Gastrocnemius medialis (tissue), 4 donors: ENCODE measurements at regions not wholly inside any gene's neighbourhood (a gene's known extent, or its start where the extent isn't known, plus 50 kb on each side); places are given as distances from the start of the nearest gene placed in this dataset.

Experiments used
- ATAC-seq, 2 donors: fragments of 150-250 bp; one replicate each; pipeline ENCODE4 v1.9.1; 2016
- DNase-seq, 2 donors: peaks; one replicate each; pipeline ENCODE4 v3.0.0-alpha.2; 2019
- H3K27ac ChIP-seq, 4 donors: fragments of 200-600 bp; sonication (generic); 1 replicate in 1 of 4; 2 replicates in 3 of 4; pipeline ENCODE4 v1.5.1; 2016 to 2018; ENCODE audit warnings: mild to moderate bottlenecking in 2 of 4, moderate library complexity in 1 of 4
- H3K27me3 ChIP-seq, 3 donors: fragments of 200-600 bp; sonication (generic) in 2 of 3; 1 replicate in 1 of 3; 2 replicates in 2 of 3; pipeline versions ENCODE4 v1.5.1 to v1.6.0; 2016 to 2019; ENCODE audit warnings: mild to moderate bottlenecking in 1 of 3, moderate library complexity in 1 of 3
- H3K36me3 ChIP-seq, 2 donors: fragments of 200-600 bp; sonication (generic) in 1 of 2; one replicate each; pipeline ENCODE4 v1.5.1; 2017 to 2018
- H3K4me1 ChIP-seq, 2 donors: fragments of 200-600 bp; sonication (generic) in 1 of 2; one replicate each; pipeline ENCODE4 v1.5.1; 2016 to 2017; ENCODE audit warnings: mild to moderate bottlenecking in 2 of 2
- H3K4me3 ChIP-seq, 4 donors: fragments of 200-600 bp; sonication (generic) in 3 of 4; 1 replicate in 1 of 4; 2 replicates in 3 of 4; pipeline ENCODE4 v1.5.1; 2016 to 2019; ENCODE audit warnings: mild to moderate bottlenecking in 2 of 4
- H3K9me3 ChIP-seq, 3 donors: fragments of 200-600 bp; sonication (generic) in 2 of 3; 1 replicate in 1 of 3; 2 replicates in 2 of 3; pipeline ENCODE4 v1.5.1; 2016 to 2019
- CTCF ChIP-seq, 5 experiments: fragments of 450-650 bp in 3 of 5; fragments of 200-600 bp in 2 of 5; sonication (generic) in 2 of 5; IDR thresholded peaks in 4 of 5; conservative IDR thresholded peaks in 1 of 5; 1 replicate in 4 of 5; 2 replicates in 1 of 5; pipeline ENCODE4 v1.5.1; 2016 to 2019; ENCODE audit warnings: antibody characterized with exemption in 5 of 5, mild to moderate bottlenecking in 3 of 5, moderate library complexity in 3 of 5
- POLR2A ChIP-seq, 2 donors: fragments of 450-650 bp; IDR thresholded peaks; one replicate each; pipeline ENCODE4 v1.6.1; 2017; ENCODE audit warnings: antibody characterized with exemption in 2 of 2, mild to moderate bottlenecking in 2 of 2, moderate library complexity in 2 of 2
- in situ Hi-C, 4 donors: fragments of 200-750 bp; cut with MboI; loops; one replicate each; pipeline versions ENCODE4 v1.15.0 to v1.8.0; 2017; ENCODE audit warnings: low sequenced_read_pairs in 4 of 4
- intact Hi-C: fragments of 100-400 bp; cut with DNase I; formaldehyde crosslinking; loops from one replicate; pipeline ENCODE4 v1.15.1; 2023; ENCODE audit warnings: low total_unique reads

- Histone ChIP-seq H3K4me3 (no peak overlapping the region), H3K27ac (no peak overlapping the region), H3K9me3 (no peaks in the 10 kb centered on the region), H3K4me1 (no peaks in the 10 kb centered on the region), H3K36me3 (no peaks in the 10 kb centered on the region), H3K27me3 (no peaks in the 10 kb centered on the region)
- TF ChIP-seq POLR2A (IDR thresholded peaks at IDR 0.05), result no peak
- no peak for TF ChIP-seq CTCF (IDR thresholded peaks at IDR 0.05 in 4 of 5, conservative IDR thresholded peaks at IDR 0.05 in 1 of 5)
- intact Hi-C loops (no loop called here), in situ Hi-C loops (no loop called here)
- DNase-seq (no peak), ATAC-seq (no peak)
These were observed 1174.8 kb downstream of the CDH11 start for GRCh38 chr16:63947022-63947421.

- Histone ChIP-seq H3K4me3 (no peak overlapping the region), H3K9me3 (no peaks in the 10 kb centered on the region), H3K27ac (no peak overlapping the region), H3K27me3 (no peaks in the 10 kb centered on the region), H3K4me1 (no peaks in the 10 kb centered on the region), H3K36me3 (no peaks in the 10 kb centered on the region)
- in situ Hi-C loops, result no loop called here
- intact Hi-C loops, result no loop called here
- no peak for ATAC-seq
- DNase-seq, result no peak
- TF ChIP-seq POLR2A (IDR thresholded peaks at IDR 0.05) (no peak), CTCF (IDR thresholded peaks at IDR 0.05 in 4 of 5, conservative IDR thresholded peaks at IDR 0.05 in 1 of 5) (no peak)
These were observed 1176.1 kb downstream of the CDH11 start for GRCh38 chr16:63945806-63946205.

- Histone ChIP-seq H3K27ac (no peak overlapping the region), H3K36me3 (no peaks in the 10 kb centered on the region), H3K9me3 (no peaks in the 10 kb centered on the region), H3K4me1 (no peaks in the 10 kb centered on the region), H3K4me3 (no peak overlapping the region), H3K27me3 (no peaks in the 10 kb centered on the region)
- TF ChIP-seq POLR2A (IDR thresholded peaks at IDR 0.05) (no peak), CTCF (IDR thresholded peaks at IDR 0.05 in 4 of 5, conservative IDR thresholded peaks at IDR 0.05 in 1 of 5) (no peak)
- in situ Hi-C loops (no loop called here), intact Hi-C loops (no loop called here)
- ATAC-seq (no peak), DNase-seq (no peak)
These were observed 1178.3 kb downstream of the CDH11 start for GRCh38 chr16:63943566-63943965.

- no peak overlapping the region for H3K4me3 ChIP-seq
- in situ Hi-C loops, result no loop called here
- H3K27me3 ChIP-seq, result no peaks in the 10 kb centered on the region
- H3K9me3 ChIP-seq, result no peaks in the 10 kb centered on the region
- H3K36me3 ChIP-seq, result no peaks in the 10 kb centered on the region
- intact Hi-C loops, result no loop called here
- no peaks in the 10 kb centered on the region for H3K4me1 ChIP-seq
- TF ChIP-seq POLR2A (IDR thresholded peaks at IDR 0.05) (no peak), CTCF (IDR thresholded peaks at IDR 0.05 in 4 of 5, conservative IDR thresholded peaks at IDR 0.05 in 1 of 5) (no peak)
- no peak for DNase-seq
- no peak for ATAC-seq
- H3K27ac ChIP-seq, result no peak overlapping the region
These were observed 1183.2 kb downstream of the CDH11 start for GRCh38 chr16:63938661-63939060.

GRCh38 chr16:63933841-63934240, 1188.0 kb downstream of the CDH11 start:
- Histone ChIP-seq H3K27me3 (no peaks in the 10 kb centered on the region), H3K4me3 (no peak overlapping the region), H3K27ac (no peak overlapping the region), H3K4me1 (no peaks in the 10 kb centered on the region), H3K36me3 (no peaks in the 10 kb centered on the region), H3K9me3 (no peaks in the 10 kb centered on the region)
- in situ Hi-C loops (no loop called here), intact Hi-C loops (no loop called here)
- TF ChIP-seq POLR2A (IDR thresholded peaks at IDR 0.05) (no peak), CTCF (IDR thresholded peaks at IDR 0.05 in 4 of 5, conservative IDR thresholded peaks at IDR 0.05 in 1 of 5) (no peak)
- ATAC-seq, result no peak
- no peak for DNase-seq
